H1 (cell line): ENCODE measurements at regions not wholly inside any gene's neighbourhood (a gene's known extent, or its start where the extent isn't known, plus 50 kb on each side); places are given as distances from the start of the nearest gene placed in this dataset.
"Not testable (repeated sequence)": the region's sequence is repeated elsewhere in the genome, so short reads cannot be mapped to it uniquely, and the experiment has no call there.

Experiments used
- CTCF ChIA-PET: fragments of 300-600 bp; sonication (Branson Sonifier 250); formaldehyde crosslinking; loops from one replicate; lab custom pipeline; 2021; ENCODE audit not compliant: partially characterized antibody; lab: Charles Lee
- POLR2A ChIA-PET: fragments of 300-600 bp; sonication (Branson Sonifier 250); formaldehyde crosslinking; loops from one replicate; lab custom pipeline; 2021; ENCODE audit warnings: inconsistent platforms; ENCODE audit not compliant: partially characterized antibody; lab: Charles Lee
- DNase-seq, 2 experiments: peaks; one replicate each; pipeline versions ENCODE4 v3.0.0 to v3.0.0-alpha.2; 2010 to 2022; ENCODE audit warnings: low spot score in 2 of 2, low read depth in 1 of 2, mixed read lengths in 1 of 2
- FAIRE-seq: peaks from 2 replicates; lab custom pipeline; 2011; peaks lifted over from hg19 to GRCh38; lab: Jason Lieb, UNC
- H2AFZ ChIP-seq: 2 replicates; pipeline ENCODE4 v1.8.1; 2012; ENCODE audit warnings: low read length, inconsistent platforms
- H2AK5ac ChIP-seq: 2 replicates; pipeline ENCODE4 v1.6.1; 2013; ENCODE audit warnings: low read depth, low read length
- H2BK120ac ChIP-seq: replicated peaks from 2 replicates; pipeline ENCODE3; 2013; ENCODE audit warnings: low read depth, low read length, inconsistent platforms
- H2BK12ac ChIP-seq: 2 replicates; pipeline ENCODE4 v1.6.1; 2013; ENCODE audit warnings: low read depth, low read length
- H2BK15ac ChIP-seq: 2 replicates; pipeline ENCODE4 v1.6.1; 2013; ENCODE audit warnings: low read length
- H2BK20ac ChIP-seq: 2 replicates; pipeline ENCODE4 v1.6.1; 2013; ENCODE audit warnings: low read length
- H2BK5ac ChIP-seq: 2 replicates; pipeline ENCODE4 v1.6.1; 2013; ENCODE audit warnings: low read depth, low read length
- H3K14ac ChIP-seq: 2 replicates; pipeline ENCODE4 v1.6.1; 2013; ENCODE audit warnings: inconsistent platforms; ENCODE audit not compliant: insufficient read length
- H3K18ac ChIP-seq: 2 replicates; pipeline ENCODE4 v1.6.1; 2013; ENCODE audit warnings: low read length; ENCODE audit errors: extremely low read depth
- H3K23ac ChIP-seq: 2 replicates; pipeline ENCODE4 v1.6.1; 2013; ENCODE audit warnings: inconsistent platforms; ENCODE audit not compliant: insufficient read length
- H3K23me2 ChIP-seq: 2 replicates; pipeline ENCODE4 v1.6.1; 2013; ENCODE audit warnings: low read depth, low read length
- H3K27ac ChIP-seq: 2 replicates; pipeline ENCODE4 v1.6.1; 2011; ENCODE audit warnings: low read depth, low read length, inconsistent platforms
- H3K27me3 ChIP-seq, 4 experiments: replicated peaks in 1 of 4; 1 replicate in 1 of 4; 2 replicates in 3 of 4; pipeline versions ENCODE4 v1.6.1 to v1.8.1; 2011 to 2013; ENCODE audit warnings: low read length in 3 of 4, mild to moderate bottlenecking in 3 of 4, inconsistent platforms in 2 of 4, mixed read lengths in 2 of 4, moderate library complexity in 1 of 4; ENCODE audit not compliant: control insufficient read depth in 3 of 4, insufficient read depth in 3 of 4; ENCODE audit errors: extremely low read depth in 1 of 4
- H3K36me3 ChIP-seq, 4 experiments: 2 replicates each; pipeline versions ENCODE4 v1.6.1 to v1.8.1; 2011 to 2013; ENCODE audit warnings: mild to moderate bottlenecking in 4 of 4, low read length in 3 of 4, moderate library complexity in 2 of 4, control low read depth in 1 of 4, inconsistent platforms in 1 of 4; ENCODE audit not compliant: insufficient read depth in 4 of 4, control insufficient read depth in 2 of 4
- H3K4ac ChIP-seq: replicated peaks from 2 replicates; pipeline ENCODE3; 2013; ENCODE audit warnings: low read length, low read depth, mixed read lengths, inconsistent platforms; ENCODE audit not compliant: insufficient read length
- H3K4me1 ChIP-seq, 4 experiments: replicated peaks in 1 of 4; 1 replicate in 1 of 4; 2 replicates in 3 of 4; pipeline versions ENCODE4 v1.6.1 to v1.8.1; 2011 to 2013; ENCODE audit warnings: low read length in 3 of 4, inconsistent platforms in 2 of 4, mixed read lengths in 1 of 4; ENCODE audit not compliant: insufficient read depth in 4 of 4, control insufficient read depth in 3 of 4
- H3K4me2 ChIP-seq, 2 experiments: 2 replicates each; pipeline versions ENCODE4 v1.6.1 to v1.8.1; 2011 to 2013; ENCODE audit warnings: low read depth in 2 of 2, low read length in 2 of 2, control low read depth in 1 of 2, inconsistent platforms in 1 of 2, mild to moderate bottlenecking in 1 of 2; ENCODE audit not compliant: insufficient read depth in 1 of 2
- H3K4me3 ChIP-seq, 4 experiments: fragments of 200-600, 300-600 bp in 1 of 4; sonication (generic), shearing (Covaris generic), sonication (Bioruptor Twin) in 1 of 4; 2 replicates each; pipeline versions ENCODE4 v1.5.1 to v1.8.1; 2011 to 2016; ENCODE audit warnings: low read length in 4 of 4, low read depth in 3 of 4, control low read depth in 2 of 4, inconsistent platforms in 2 of 4, mild to moderate bottlenecking in 2 of 4, mixed read lengths in 1 of 4, moderate library complexity in 1 of 4; ENCODE audit not compliant: insufficient read depth in 2 of 4; ENCODE audit errors: extremely low read depth in 1 of 4
- H3K56ac ChIP-seq: replicated peaks from 2 replicates; pipeline ENCODE3; 2013; ENCODE audit warnings: low read depth, mild to moderate bottlenecking, mixed read lengths, low read length, inconsistent platforms; ENCODE audit not compliant: insufficient read length
- H3K79me1 ChIP-seq: 2 replicates; pipeline ENCODE4 v1.6.1; 2013; ENCODE audit warnings: low read depth, low read length, control low read depth
- H3K79me2 ChIP-seq, 2 experiments: 2 replicates each; pipeline versions ENCODE4 v1.6.1 to v1.8.1; 2012 to 2013; ENCODE audit warnings: low read length in 2 of 2, mild to moderate bottlenecking in 2 of 2, inconsistent platforms in 1 of 2; ENCODE audit not compliant: insufficient read depth in 2 of 2, control insufficient read depth in 1 of 2
- H3K9ac ChIP-seq, 4 experiments: replicated peaks in 1 of 4; 1 replicate in 1 of 4; 2 replicates in 3 of 4; pipeline versions ENCODE4 v1.6.1 to v1.8.1; 2011 to 2013; ENCODE audit warnings: low read depth in 3 of 4, low read length in 3 of 4, control low read depth in 2 of 4, mild to moderate bottlenecking in 2 of 4, moderate library complexity in 2 of 4, inconsistent platforms in 1 of 4; ENCODE audit errors: extremely low read depth in 1 of 4
- H3K9me3 ChIP-seq, 2 experiments: 2 replicates each; pipeline versions ENCODE4 v1.6.1 to v1.8.1; 2012 to 2013; ENCODE audit warnings: mild to moderate bottlenecking in 2 of 2, moderate library complexity in 2 of 2, control low read depth in 1 of 2, inconsistent platforms in 1 of 2, low read depth in 1 of 2, low read length in 1 of 2, mixed read lengths in 1 of 2; ENCODE audit not compliant: insufficient read depth in 2 of 2
- H4K20me1 ChIP-seq, 2 experiments: replicated peaks in 1 of 2; 2 replicates each; pipeline versions ENCODE3 to v1.8.1; 2011 to 2013; ENCODE audit warnings: inconsistent platforms in 2 of 2, low read length in 2 of 2, mild to moderate bottlenecking in 1 of 2; ENCODE audit not compliant: insufficient read depth in 2 of 2, control insufficient read depth in 1 of 2
- H4K5ac ChIP-seq: 2 replicates; pipeline ENCODE4 v1.6.1; 2013; ENCODE audit warnings: low read length, low read depth, mixed read lengths, inconsistent platforms; ENCODE audit not compliant: insufficient read length
- H4K8ac ChIP-seq: 2 replicates; pipeline ENCODE4 v1.8.0; 2013; ENCODE audit warnings: mild to moderate bottlenecking, moderate library complexity, low read length, inconsistent platforms; ENCODE audit not compliant: insufficient read depth; ENCODE audit errors: extremely low read depth
- H4K91ac ChIP-seq: replicated peaks from 2 replicates; pipeline ENCODE3; 2013; ENCODE audit warnings: low read length, mixed read lengths, inconsistent platforms; ENCODE audit not compliant: insufficient read length
- WGBS, 2 experiments: shearing (Covaris generic) in 1 of 2; methylation state at CpG; one replicate each; pipeline versions ENCODE4 v1.1.6 to v1.1.7; 2013 to 2015; ENCODE audit warnings: low lambda C conversion rate in 2 of 2, mixed read lengths in 2 of 2, inconsistent platforms in 1 of 2, low coverage in 1 of 2, missing lambda C conversion rate in 1 of 2; ENCODE audit not compliant: insufficient replicate concordance in 2 of 2, insufficient coverage in 1 of 2, insufficient read length in 1 of 2; ENCODE audit errors: extremely low coverage in 1 of 2, missing lambda C conversion rate in 1 of 2; 5-methylcytosine and 5-hydroxymethylcytosine counted together

GRCh38 chr1:227496045-227496444 lies 67.3 kb upstream of the ZNF678 start:
- H3K4me3 ChIP-seq, H3K23me2 ChIP-seq, H2AK5ac ChIP-seq, H2AFZ ChIP-seq, H2BK12ac ChIP-seq, H2BK5ac ChIP-seq, H3K27me3 ChIP-seq, FAIRE-seq, H3K4me1 ChIP-seq, H4K5ac ChIP-seq, DNase-seq, H3K79me1 ChIP-seq, CTCF ChIA-PET, H2BK15ac ChIP-seq, H2BK120ac ChIP-seq, H3K9me3 ChIP-seq, H3K4ac ChIP-seq, POLR2A ChIA-PET, H3K27ac ChIP-seq, H3K56ac ChIP-seq, H3K4me2 ChIP-seq, H4K20me1 ChIP-seq, H4K8ac ChIP-seq, H3K23ac ChIP-seq, H3K36me3 ChIP-seq, H3K79me2 ChIP-seq, H3K9ac ChIP-seq, H2BK20ac ChIP-seq, H4K91ac ChIP-seq, H3K14ac ChIP-seq, H3K18ac ChIP-seq: not testable (repeated sequence)
- 82% methylated on average over 2 of the region's 5 CpGs; no CpG with 5 or more reads in 1 of the 2 experiments for WGBS, 2 experiments

DNA sequence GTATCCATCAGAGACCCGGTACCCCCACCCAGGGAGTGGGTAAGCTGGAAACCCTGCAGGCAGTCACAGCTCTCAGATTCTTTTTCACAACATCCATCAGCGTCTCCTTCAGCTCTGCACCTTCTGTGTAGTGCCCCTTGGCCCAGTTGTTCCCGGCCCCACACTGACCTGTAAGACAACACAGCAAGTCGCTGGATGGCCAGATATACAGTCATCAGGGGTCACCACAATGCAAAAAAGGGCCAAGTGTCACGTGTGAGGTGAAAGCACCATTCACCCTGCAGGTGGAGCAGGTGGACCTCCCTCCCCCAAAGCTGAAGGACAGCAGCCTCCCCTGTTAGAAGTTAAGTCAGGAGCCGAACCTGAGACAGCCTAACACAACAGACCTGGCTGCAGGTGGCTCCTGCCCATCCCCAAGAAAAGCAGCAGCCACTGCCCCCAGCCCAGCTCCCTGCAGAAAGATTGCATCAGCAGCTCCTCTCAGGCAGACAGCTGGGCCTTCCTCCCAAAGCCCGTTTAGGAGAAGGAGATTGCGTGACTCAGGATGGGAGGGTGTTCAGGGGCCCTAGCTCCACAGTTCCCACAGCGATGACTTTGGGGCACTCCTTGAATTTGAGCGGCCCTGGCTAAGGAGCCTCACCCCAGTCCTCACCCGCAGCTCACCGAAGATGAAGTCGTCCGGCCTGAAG lies 69.3 kb upstream of the ZNF678 start:
- CTCF ChIA-PET, FAIRE-seq, H2BK15ac ChIP-seq: not testable (repeated sequence)

More for the DNA sequence above, 69.3 kb upstream of the ZNF678 start:
- H3K14ac ChIP-seq, H3K4me1 ChIP-seq, H3K4me2 ChIP-seq, H3K23ac ChIP-seq, H3K9me3 ChIP-seq, H2BK20ac ChIP-seq, H2AFZ ChIP-seq, H3K18ac ChIP-seq, H2AK5ac ChIP-seq, H4K8ac ChIP-seq, H3K23me2 ChIP-seq, H2BK120ac ChIP-seq, H3K27ac ChIP-seq, POLR2A ChIA-PET, H3K56ac ChIP-seq, H4K5ac ChIP-seq, H2BK12ac ChIP-seq, H2BK5ac ChIP-seq, H3K4ac ChIP-seq, H4K20me1 ChIP-seq, H3K4me3 ChIP-seq, H3K27me3 ChIP-seq, H3K79me2 ChIP-seq, H3K9ac ChIP-seq, H3K36me3 ChIP-seq, H4K91ac ChIP-seq, H3K79me1 ChIP-seq, DNase-seq: not testable (repeated sequence)
- WGBS, 2 experiments: 78% methylated on average over 2 of the region's 14 CpGs; no CpG with 5 or more reads in 1 of the 2 experiments
